GM12873 (cell line): ENCODE measurements at regions not wholly inside any gene's neighbourhood (a gene's known extent, or its start where the extent isn't known, plus 50 kb on each side); places are given as distances from the start of the nearest gene placed in this dataset.

Source experiments
- TF ChIP-seq, protein P1 (sequence below): IDR thresholded peaks from 2 replicates; pipeline ENCODE4 v1.5.1; 2012; ENCODE audit warnings: low read depth, mild to moderate bottlenecking, moderate library complexity, low read length, control low read depth; ENCODE audit not compliant: insufficient read depth; ENCODE audit errors: missing control alignments

DNA sequence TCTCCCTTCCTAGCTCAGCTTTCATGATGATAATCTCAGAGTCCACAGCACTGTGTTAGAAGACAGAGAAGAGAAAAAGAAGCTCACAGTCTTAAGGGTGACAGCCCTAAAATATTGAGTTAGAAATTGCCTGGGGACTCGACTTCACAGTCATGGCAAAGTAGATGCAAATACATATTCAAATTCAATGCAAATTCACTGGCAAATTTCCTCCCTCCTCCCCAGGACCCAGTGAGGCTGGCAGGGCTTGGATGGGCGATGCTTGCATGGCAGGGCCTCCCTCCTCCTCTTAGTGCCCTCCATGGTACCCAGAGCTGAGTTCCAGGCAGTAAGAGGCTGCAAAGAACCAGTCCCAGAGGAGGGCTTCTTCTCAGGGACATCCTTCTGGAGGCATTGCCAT is 115.6 kb upstream of the UQCRFS1 start:
- TF ChIP-seq, protein P1, sequence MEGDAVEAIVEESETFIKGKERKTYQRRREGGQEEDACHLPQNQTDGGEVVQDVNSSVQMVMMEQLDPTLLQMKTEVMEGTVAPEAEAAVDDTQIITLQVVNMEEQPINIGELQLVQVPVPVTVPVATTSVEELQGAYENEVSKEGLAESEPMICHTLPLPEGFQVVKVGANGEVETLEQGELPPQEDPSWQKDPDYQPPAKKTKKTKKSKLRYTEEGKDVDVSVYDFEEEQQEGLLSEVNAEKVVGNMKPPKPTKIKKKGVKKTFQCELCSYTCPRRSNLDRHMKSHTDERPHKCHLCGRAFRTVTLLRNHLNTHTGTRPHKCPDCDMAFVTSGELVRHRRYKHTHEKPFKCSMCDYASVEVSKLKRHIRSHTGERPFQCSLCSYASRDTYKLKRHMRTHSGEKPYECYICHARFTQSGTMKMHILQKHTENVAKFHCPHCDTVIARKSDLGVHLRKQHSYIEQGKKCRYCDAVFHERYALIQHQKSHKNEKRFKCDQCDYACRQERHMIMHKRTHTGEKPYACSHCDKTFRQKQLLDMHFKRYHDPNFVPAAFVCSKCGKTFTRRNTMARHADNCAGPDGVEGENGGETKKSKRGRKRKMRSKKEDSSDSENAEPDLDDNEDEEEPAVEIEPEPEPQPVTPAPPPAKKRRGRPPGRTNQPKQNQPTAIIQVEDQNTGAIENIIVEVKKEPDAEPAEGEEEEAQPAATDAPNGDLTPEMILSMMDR, result no peak

- TF ChIP-seq, protein P1, result no peak
Observed at GRCh38 chr19:29329460-29330134, 116.6 kb upstream of the UQCRFS1 start.

DNA sequence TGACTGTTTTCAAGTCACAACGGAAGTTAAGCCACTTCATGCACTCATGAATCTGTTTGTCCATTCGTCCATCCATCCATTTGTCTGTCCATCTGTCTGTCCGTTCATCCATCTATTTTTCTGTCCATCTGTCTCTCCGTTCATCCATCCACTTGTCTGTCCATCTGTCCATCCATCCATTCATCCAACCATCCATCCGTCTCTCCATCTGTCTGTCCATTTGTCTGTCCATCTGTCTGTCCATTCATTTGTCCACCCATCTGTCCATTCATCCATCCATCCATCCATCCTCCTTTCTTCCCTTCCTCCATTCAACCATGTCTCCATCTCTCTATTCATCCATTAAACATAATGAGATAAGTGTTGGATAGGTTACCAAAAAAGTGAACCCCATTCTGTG is 123.5 kb upstream of the UQCRFS1 start:
- TF ChIP-seq, protein P1, result no peak

DNA sequence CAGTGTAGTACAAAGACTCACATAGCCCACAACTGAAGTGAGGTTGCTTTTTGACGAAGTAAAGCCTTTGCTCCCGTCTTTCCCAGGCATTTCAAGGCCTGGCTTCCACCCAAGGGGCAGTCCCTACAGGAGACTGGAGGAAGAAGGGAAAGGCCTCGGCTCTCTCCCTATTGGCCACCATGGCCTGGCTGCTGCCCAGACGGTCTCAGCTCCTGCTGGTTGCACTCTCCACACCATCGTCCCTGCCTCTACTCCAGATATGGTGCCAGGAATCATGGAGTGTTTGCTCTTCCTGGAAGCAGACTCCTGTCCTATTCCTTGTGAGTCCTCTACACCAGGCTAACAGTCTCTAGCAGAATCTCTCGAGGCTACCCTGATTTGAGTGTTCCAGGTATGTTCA is 124.1 kb upstream of the UQCRFS1 start:
- TF ChIP-seq, protein P1, result no peak

DNA sequence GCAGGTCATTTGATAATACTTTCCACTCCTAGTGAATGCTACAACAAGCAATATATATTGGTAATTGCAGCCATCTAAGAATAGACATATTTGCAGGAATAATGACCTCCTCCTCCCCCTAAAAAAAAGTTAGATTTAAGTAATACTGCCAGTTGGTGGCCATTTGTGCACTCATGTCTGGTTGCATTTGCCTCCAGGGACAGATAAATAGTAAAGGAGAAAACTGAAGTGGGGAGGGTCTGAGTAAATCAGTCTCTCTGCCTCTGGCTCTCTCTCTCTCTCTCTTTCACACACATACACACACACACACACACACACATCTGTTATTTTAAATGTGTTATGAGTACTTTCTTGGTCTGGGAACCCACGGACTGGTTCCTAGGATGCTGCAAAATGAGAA is 125.5 kb upstream of the UQCRFS1 start:
- TF ChIP-seq, protein P1, result no peak

GRCh38 chr19:29342721-29343120 is 129.8 kb upstream of the UQCRFS1 start:
- TF ChIP-seq, protein P1, result no peak

DNA sequence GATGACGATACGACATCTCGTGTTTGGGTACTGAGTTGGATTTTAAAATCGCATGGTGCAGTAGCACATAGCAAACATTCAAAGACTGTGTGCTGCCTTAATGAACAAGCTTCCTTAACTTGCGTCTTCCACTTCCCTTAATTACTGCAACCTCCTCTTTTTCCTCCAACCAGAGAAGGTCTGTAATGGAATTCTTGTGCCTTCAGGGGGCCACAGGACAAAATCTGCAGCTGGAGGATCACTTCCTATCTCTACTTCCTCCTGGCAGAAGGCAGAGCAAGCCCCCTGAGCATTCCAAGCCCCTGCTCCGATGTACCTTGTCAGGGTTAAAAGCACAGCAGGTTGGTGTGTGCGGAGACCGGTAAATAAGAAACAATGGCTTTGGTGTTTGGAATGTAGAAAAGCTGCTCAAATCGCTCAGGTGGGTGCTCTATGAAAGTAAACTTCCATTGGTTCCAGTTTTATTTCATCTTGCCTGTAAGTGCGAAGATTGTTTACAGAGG is 151.3 kb upstream of the UQCRFS1 start:
- TF ChIP-seq, protein P1, result no peak
